B cell (primary cell): ENCODE measurements at regions not wholly inside any gene's neighbourhood (a gene's known extent, or its start where the extent isn't known, plus 50 kb on each side); places are given as distances from the start of the nearest gene placed in this dataset.

Source experiments
- EZH2 ChIP-seq: IDR thresholded peaks from 2 replicates; pipeline ENCODE4 v1.6.1; 2012; ENCODE audit warnings: borderline replicate concordance, low read depth, mild to moderate bottlenecking, moderate library complexity, low read length; ENCODE audit not compliant: insufficient read depth, poor library complexity, severe bottlenecking
- TF ChIP-seq, protein P1 (sequence below): fragments of 200-600 bp; IDR thresholded peaks from one replicate; pipeline ENCODE4 v1.8.0; 2022; ENCODE audit warnings: antibody characterized with exemption, mild to moderate bottlenecking

GRCh38 chr17:22511431-22511830 is 819.1 kb downstream of the KCNJ18 start:
- TF ChIP-seq EZH2, result no peak
- TF ChIP-seq, protein P1, sequence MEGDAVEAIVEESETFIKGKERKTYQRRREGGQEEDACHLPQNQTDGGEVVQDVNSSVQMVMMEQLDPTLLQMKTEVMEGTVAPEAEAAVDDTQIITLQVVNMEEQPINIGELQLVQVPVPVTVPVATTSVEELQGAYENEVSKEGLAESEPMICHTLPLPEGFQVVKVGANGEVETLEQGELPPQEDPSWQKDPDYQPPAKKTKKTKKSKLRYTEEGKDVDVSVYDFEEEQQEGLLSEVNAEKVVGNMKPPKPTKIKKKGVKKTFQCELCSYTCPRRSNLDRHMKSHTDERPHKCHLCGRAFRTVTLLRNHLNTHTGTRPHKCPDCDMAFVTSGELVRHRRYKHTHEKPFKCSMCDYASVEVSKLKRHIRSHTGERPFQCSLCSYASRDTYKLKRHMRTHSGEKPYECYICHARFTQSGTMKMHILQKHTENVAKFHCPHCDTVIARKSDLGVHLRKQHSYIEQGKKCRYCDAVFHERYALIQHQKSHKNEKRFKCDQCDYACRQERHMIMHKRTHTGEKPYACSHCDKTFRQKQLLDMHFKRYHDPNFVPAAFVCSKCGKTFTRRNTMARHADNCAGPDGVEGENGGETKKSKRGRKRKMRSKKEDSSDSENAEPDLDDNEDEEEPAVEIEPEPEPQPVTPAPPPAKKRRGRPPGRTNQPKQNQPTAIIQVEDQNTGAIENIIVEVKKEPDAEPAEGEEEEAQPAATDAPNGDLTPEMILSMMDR, result no peak
